ENCODE measurements at regions not wholly inside any gene's neighbourhood (a gene's known extent, or its start where the extent isn't known, plus 50 kb on each side); places are given as distances from the start of the nearest gene placed in this dataset.
A peak's percentile ranks its signal among the peaks of the same experiment; 100 is the strongest.

GRCh38 chr3:130227540-130227939 is 117.9 kb upstream of the COL6A5 start:
- Mint-ChIP-seq H3K4me1 (peaks cover 3% of the 10 kb centered on the region), H3K4me3 (no peak overlapping the region), H3K27ac (no peak overlapping the region)

DNA sequence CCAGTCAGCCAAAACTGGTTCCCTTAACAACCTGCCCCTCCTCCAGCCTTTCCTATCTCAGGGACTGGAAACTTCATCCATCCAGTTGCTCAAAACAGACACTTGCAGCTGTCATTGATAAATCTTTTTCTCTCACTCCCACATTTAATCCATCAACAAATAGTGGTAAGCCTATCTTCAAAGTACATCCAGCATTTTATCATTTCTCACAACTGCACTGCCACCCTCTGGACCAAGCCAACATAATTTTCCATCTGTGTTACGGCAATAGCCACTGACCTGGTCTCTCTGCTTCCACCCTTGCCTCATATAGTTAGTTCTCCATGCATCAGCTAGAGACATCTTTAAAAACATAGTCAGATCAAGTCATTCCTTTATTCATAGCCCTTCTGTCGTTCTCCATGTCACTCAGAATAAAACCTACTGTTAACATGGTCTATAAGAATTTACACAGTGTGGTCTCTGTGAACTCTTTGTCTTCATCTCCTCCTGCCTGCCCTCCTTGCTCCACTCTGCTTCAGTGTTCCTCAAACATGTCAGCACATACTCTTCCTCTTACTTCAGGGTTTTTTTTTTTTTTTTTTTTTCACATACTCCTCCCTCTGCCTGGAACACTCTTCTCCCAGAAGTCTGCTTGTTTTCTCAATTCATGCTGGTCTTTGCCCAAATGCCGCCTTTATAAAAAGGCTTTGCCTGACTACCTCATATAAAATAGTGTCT is 102.5 kb upstream of the COL6A5 start:
- no peaks in the 10 kb centered on the region for H3K9me3 Mint-ChIP-seq
- H3K4me1 Mint-ChIP-seq: peaks cover 7% of the 10 kb centered on the region
- H3K27ac Mint-ChIP-seq: no peak overlapping the region
- H3K27me3 Mint-ChIP-seq (ENCODE audit: low read depth): no peaks in the 10 kb centered on the region
- no peaks in the 10 kb centered on the region for H3K36me3 Mint-ChIP-seq (ENCODE audit: low read depth)
- peak; percentile 24 to 45 (median 33) for TF ChIP-seq CTCF (IDR thresholded peaks at IDR 0.05; ENCODE audit: unreplicated experiment in 3 of 3)
- no peak overlapping the region for H3K4me3 Mint-ChIP-seq

More at GRCh38 chr3:130227540-130227939, 117.9 kb upstream of the COL6A5 start:
- Mint-ChIP-seq H3K27me3 (ENCODE audit: low read depth) (no peaks in the 10 kb centered on the region), H3K9me3 (peaks cover 5% of the 10 kb centered on the region), H3K36me3 (ENCODE audit: low read depth) (no peaks in the 10 kb centered on the region)
- TF ChIP-seq CTCF (IDR thresholded peaks at IDR 0.05; ENCODE audit: unreplicated experiment in 3 of 3): no peak

DNA sequence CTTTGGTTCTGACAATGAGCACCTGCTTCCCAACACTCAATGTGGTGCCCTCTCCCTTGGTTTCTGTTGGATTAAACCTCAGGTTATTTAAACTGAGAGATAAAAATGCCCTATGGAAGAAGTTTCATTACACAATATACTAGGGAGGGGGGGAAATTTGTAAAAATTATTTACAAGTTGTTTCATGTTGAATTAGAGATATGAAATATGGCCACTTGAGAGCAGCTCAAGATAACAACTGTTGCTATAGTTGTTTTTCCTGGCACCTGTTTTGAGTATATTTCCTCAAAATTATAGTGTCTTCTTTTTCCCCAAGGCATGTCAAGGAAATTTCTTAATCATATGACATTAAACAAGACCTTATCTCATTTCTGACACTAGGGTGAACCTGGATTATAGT is 101.7 kb upstream of the COL6A5 start:
- TF ChIP-seq CTCF (IDR thresholded peaks at IDR 0.05; ENCODE audit: unreplicated experiment in 3 of 3): no peak
- Mint-ChIP-seq H3K27ac (peak overlapping the region in 1 of 3 experiments; percentile 58), H3K4me1 (peaks cover 7% of the 10 kb centered on the region), H3K9me3 (no peaks in the 10 kb centered on the region), H3K27me3 (ENCODE audit: low read depth) (no peaks in the 10 kb centered on the region), H3K4me3 (no peak overlapping the region), H3K36me3 (ENCODE audit: low read depth) (no peaks in the 10 kb centered on the region)

- Mint-ChIP-seq H3K27me3 (ENCODE audit: low read depth) (no peaks in the 10 kb centered on the region), H3K36me3 (ENCODE audit: low read depth) (no peaks in the 10 kb centered on the region)
- TF ChIP-seq CTCF (IDR thresholded peaks at IDR 0.05; ENCODE audit: unreplicated experiment in 3 of 3): no peak
These were observed 94.5 kb upstream of the COL6A5 start for GRCh38 chr3:130250982-130251381.

DNA sequence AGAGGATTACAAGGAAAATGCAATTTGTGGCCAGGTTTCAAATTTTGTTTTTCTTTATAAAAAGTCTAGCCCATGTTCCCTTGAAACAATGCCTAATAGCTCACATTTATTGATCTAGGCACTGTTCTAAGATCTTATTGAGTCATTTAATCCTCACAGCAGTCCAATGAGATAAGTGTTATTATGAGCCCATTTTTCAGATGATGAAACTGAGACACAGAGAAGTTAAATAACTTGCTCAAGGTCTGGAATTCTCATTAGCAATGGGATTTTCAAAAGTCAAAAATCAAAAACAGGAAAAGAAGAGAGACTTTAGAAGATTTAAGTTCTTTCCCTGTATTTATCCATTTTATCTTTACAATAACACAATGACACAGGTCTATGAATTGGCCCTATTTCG is 90.0 kb upstream of the COL6A5 start:
- Mint-ChIP-seq H3K36me3 (ENCODE audit: low read depth) (no peaks in the 10 kb centered on the region), H3K9me3 (no peaks in the 10 kb centered on the region), H3K27me3 (ENCODE audit: low read depth) (no peaks in the 10 kb centered on the region), H3K27ac (no peak overlapping the region), H3K4me1 (peaks cover 40% of the 10 kb centered on the region), H3K4me3 (no peak overlapping the region)
- no peak for TF ChIP-seq CTCF (IDR thresholded peaks at IDR 0.05; ENCODE audit: unreplicated experiment in 3 of 3)

More at GRCh38 chr3:130250982-130251381, 94.5 kb upstream of the COL6A5 start:
- H3K4me1 Mint-ChIP-seq: no peaks in the 10 kb centered on the region
- no peak overlapping the region for H3K27ac Mint-ChIP-seq
- no peaks in the 10 kb centered on the region for H3K9me3 Mint-ChIP-seq
- H3K4me3 Mint-ChIP-seq: no peak overlapping the region

GRCh38 chr3:130256821-130257340 is 88.6 kb upstream of the COL6A5 start:
- no peaks in the 10 kb centered on the region for H3K36me3 Mint-ChIP-seq (ENCODE audit: low read depth)
- H3K27ac Mint-ChIP-seq: peak overlapping the region; percentile 43 to 77 (median 75)
- H3K9me3 Mint-ChIP-seq: no peaks in the 10 kb centered on the region
- TF ChIP-seq CTCF (IDR thresholded peaks at IDR 0.05; ENCODE audit: unreplicated experiment in 3 of 3): no peak
- no peaks in the 10 kb centered on the region for H3K27me3 Mint-ChIP-seq (ENCODE audit: low read depth)
- H3K4me3 Mint-ChIP-seq: no peak overlapping the region
- H3K4me1 Mint-ChIP-seq: peaks cover 41% of the 10 kb centered on the region

Data from nephron (organoid).